Tibial nerve (tissue), 4 donors: ENCODE measurements at regions not wholly inside any gene's neighbourhood (a gene's known extent, or its start where the extent isn't known, plus 50 kb on each side); places are given as distances from the start of the nearest gene placed in this dataset.
"Not testable (repeated sequence)": the region's sequence is repeated elsewhere in the genome, so short reads cannot be mapped to it uniquely, and the experiment has no call there.

Experiments
- DNase-seq, 2 donors: peaks; one replicate each; pipeline ENCODE4 v3.0.0-alpha.2; 2019; ENCODE audit warnings: low spot score in 2 of 2
- H3K27ac ChIP-seq, 4 donors: fragments of 200-600 bp; sonication (generic) in 3 of 4; one replicate each; pipeline ENCODE4 v1.5.1; 2017 to 2019; ENCODE audit warnings: mild to moderate bottlenecking in 1 of 4
- H3K27me3 ChIP-seq, 2 donors: fragments of 200-600 bp; sonication (generic) in 1 of 2; one replicate each; pipeline versions ENCODE4 v1.5.1 to v1.6.0; 2017 to 2019
- H3K36me3 ChIP-seq, 3 donors: fragments of 200-600 bp; sonication (generic); one replicate each; pipeline ENCODE4 v1.5.1; 2018 to 2019
- H3K4me1 ChIP-seq, 4 donors: fragments of 200-600 bp; sonication (generic) in 3 of 4; one replicate each; pipeline ENCODE4 v1.5.1; 2017 to 2019
- H3K4me3 ChIP-seq, 4 donors: fragments of 200-600 bp; sonication (generic) in 3 of 4; one replicate each; pipeline ENCODE4 v1.5.1; 2017 to 2019; ENCODE audit warnings: mild to moderate bottlenecking in 1 of 4, moderate library complexity in 1 of 4
- H3K9me3 ChIP-seq, 4 donors: fragments of 200-600 bp; sonication (generic) in 3 of 4; one replicate each; pipeline ENCODE4 v1.5.1; 2017 to 2019
- EP300 ChIP-seq, 2 donors: sonication (generic); formaldehyde crosslinking; IDR thresholded peaks; one replicate each; pipeline ENCODE4 v1.6.1; 2017; ENCODE audit warnings: antibody characterized with exemption in 2 of 2, mild to moderate bottlenecking in 1 of 2
- POLR2A ChIP-seq, 2 donors: fragments of 450-650 bp; IDR thresholded peaks; one replicate each; pipeline ENCODE4 v1.6.1; 2017; ENCODE audit warnings: antibody characterized with exemption in 2 of 2, mild to moderate bottlenecking in 2 of 2, moderate library complexity in 2 of 2
- WGBS, 2 donors: methylation state at CpG; one replicate each; pipeline ENCODE4 v1.1.5; 2018; 5-methylcytosine and 5-hydroxymethylcytosine counted together
- TF ChIP-seq, protein P1 (sequence below), 5 experiments: fragments of 200-600 bp in 3 of 5; fragments of 450-650 bp in 2 of 5; sonication (generic) in 3 of 5; IDR thresholded peaks; one replicate each; pipeline ENCODE4 v1.5.1; 2016 to 2019; ENCODE audit warnings: antibody characterized with exemption in 5 of 5, mild to moderate bottlenecking in 3 of 5, moderate library complexity in 2 of 5

DNA sequence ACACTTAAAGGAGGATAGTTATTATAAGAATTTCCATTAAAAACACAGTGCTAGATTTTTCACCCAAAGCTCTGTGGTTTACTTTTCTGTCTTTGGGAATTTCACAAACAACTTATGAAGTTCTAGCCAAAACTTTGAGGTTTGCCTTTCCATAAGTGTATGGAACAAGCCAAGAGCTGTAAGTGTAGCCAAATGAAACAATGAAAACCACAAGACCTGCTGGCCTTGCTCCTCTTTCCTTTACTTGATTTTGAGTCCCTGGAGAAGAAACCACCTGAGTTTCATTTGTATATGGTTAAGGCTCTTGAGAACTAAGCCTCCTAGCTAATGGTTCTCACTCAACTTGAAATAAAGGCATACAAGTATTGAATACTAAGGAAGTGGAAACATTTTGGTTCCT is 365.3 kb upstream of the EPHA3 start:
- TF ChIP-seq, protein P1, sequence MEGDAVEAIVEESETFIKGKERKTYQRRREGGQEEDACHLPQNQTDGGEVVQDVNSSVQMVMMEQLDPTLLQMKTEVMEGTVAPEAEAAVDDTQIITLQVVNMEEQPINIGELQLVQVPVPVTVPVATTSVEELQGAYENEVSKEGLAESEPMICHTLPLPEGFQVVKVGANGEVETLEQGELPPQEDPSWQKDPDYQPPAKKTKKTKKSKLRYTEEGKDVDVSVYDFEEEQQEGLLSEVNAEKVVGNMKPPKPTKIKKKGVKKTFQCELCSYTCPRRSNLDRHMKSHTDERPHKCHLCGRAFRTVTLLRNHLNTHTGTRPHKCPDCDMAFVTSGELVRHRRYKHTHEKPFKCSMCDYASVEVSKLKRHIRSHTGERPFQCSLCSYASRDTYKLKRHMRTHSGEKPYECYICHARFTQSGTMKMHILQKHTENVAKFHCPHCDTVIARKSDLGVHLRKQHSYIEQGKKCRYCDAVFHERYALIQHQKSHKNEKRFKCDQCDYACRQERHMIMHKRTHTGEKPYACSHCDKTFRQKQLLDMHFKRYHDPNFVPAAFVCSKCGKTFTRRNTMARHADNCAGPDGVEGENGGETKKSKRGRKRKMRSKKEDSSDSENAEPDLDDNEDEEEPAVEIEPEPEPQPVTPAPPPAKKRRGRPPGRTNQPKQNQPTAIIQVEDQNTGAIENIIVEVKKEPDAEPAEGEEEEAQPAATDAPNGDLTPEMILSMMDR (IDR thresholded peaks at IDR 0.05) = no peak
- no peak for TF ChIP-seq POLR2A (IDR thresholded peaks at IDR 0.05)
- no peak for TF ChIP-seq EP300 (IDR thresholded peaks at IDR 0.05)
- DNase-seq = no peak
- H3K27me3 ChIP-seq = no peaks in the 10 kb centered on the region
- H3K4me1 ChIP-seq = peaks cover 0 to 9% (median 0%) of the 10 kb centered on the region in 4 donors
- no peaks in the 10 kb centered on the region for H3K36me3 ChIP-seq
- H3K27ac ChIP-seq = no peak overlapping the region
- no peaks in the 10 kb centered on the region for H3K9me3 ChIP-seq
- no peak overlapping the region for H3K4me3 ChIP-seq

DNA sequence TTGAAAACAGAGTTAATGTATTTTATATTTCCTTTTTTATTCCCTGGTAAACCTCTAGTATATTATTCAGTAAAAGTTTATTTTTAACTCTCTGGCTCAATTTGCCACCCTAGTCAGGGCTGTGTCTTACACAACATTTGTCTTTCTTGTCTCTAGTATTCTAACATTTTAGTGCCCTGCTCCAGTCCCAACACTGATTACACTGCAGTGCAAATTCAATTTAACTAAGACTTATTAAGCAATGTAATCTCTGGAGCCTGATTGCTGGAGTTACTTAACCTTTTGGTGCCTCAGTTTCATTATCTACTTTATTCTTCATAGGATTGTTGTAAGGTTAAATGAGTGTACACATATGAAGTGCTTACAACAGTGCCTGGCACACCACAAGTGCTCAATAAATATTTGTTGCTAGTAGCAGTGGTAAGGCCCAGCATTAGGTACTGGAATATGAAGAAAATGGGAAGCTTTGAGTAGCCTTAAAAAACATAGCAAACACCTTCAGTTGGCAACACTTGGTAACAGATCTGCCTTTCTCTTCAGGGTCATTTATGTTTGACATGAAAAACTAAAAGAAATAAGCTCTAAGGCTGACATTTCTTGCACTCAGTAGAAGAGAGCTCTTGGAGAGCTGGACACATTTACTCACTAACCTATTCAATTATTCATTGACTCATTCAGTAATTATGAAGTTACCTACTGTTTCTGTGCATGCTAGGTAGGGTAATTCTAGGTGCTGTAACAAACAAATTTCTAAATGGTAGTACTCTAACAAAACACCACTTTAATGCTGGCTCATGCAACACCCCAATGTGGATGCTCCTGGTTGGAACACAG is 364.5 kb upstream of the EPHA3 start:
- no peaks in the 10 kb centered on the region for H3K36me3 ChIP-seq
- DNase-seq = no peak
- H3K27me3 ChIP-seq = no peaks in the 10 kb centered on the region
- TF ChIP-seq EP300 (IDR thresholded peaks at IDR 0.05) = no peak
- TF ChIP-seq POLR2A (IDR thresholded peaks at IDR 0.05) = no peak
- TF ChIP-seq, protein P1 (IDR thresholded peaks at IDR 0.05) = no peak
- H3K9me3 ChIP-seq = no peaks in the 10 kb centered on the region
- H3K27ac ChIP-seq = no peak overlapping the region
- H3K4me1 ChIP-seq = peaks cover 0 to 9% (median 0%) of the 10 kb centered on the region in 4 donors
- H3K4me3 ChIP-seq = no peak overlapping the region

DNA sequence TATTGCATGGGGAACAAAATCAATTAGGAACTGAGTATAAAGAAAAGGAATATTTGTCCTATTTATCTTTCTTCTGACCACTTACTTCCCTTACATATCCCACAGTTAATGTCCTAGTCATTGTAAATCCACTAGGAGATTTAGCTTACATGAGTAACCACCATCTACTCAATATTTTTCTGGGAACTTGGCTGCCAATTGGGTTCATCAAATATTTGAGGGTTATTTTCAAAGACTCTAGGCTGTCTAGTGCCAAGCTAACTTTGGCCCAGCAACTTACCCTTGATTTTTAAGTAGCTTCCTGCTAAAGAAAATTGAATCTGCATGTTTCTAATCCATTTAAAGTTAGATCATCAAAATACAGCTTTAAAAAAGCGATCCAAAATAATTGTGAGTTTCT is 362.5 kb upstream of the EPHA3 start:
- H3K9me3 ChIP-seq = no peaks in the 10 kb centered on the region
- H3K4me1 ChIP-seq = peaks cover 0 to 9% (median 0%) of the 10 kb centered on the region in 4 donors
- no peak overlapping the region for H3K4me3 ChIP-seq
- H3K36me3 ChIP-seq = no peaks in the 10 kb centered on the region
- H3K27ac ChIP-seq = no peak overlapping the region
- TF ChIP-seq, protein P1 (IDR thresholded peaks at IDR 0.05) = no peak
- 78 to 80% methylated on average over 1 of the region's 1 CpG for WGBS, 2 donors
- no peaks in the 10 kb centered on the region for H3K27me3 ChIP-seq
- no peak for DNase-seq

DNA sequence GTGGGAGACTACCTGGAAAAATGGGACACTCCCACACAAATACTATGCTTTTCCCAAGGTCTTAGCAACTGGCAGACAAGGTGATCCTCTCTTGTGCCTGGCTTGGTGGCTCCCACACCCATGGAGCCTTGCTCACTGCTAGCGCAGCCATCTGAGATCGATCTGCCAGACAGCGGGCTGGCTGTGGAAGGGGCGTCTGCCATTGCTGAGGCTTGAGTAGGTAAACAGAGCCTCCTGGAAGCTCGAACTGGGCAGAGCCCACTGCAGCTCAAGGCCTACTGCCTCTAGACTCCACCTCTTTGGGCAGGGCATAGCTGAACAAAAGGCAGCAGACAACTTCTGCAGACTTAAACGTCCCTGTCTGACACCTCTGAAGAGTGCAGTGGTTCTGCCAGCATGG is 360.3 kb upstream of the EPHA3 start:
- H3K27me3 ChIP-seq, H3K36me3 ChIP-seq, H3K9me3 ChIP-seq, H3K27ac ChIP-seq, H3K4me3 ChIP-seq, DNase-seq, H3K4me1 ChIP-seq: not testable (repeated sequence)
- WGBS, 2 donors = 83 to 89% methylated on average over 5 to 6 of the region's 6 CpGs

DNA sequence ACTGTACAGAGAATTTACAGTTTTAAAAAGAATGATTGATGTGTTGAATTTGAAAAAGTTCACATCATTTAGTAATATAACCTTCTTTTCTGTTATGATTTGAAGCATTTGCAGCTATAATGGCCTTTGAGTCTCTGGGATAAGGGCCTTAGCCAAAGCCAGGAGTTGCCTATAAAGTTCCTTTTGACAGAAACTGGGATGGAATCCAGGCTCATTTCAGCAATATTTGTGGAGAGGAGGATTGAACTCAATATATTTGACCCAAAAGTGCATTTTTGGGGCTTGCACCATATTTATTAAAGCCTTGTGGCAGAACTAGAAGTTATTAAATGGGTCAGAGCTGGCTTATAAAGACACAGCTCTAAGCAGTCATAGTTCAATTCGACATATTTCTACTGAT is 348.7 kb upstream of the EPHA3 start:
- Histone ChIP-seq H3K9me3 (peaks cover 0 to 19% (median 2%) of the 10 kb centered on the region in 4 donors), H3K27me3 (no peaks in the 10 kb centered on the region), H3K4me3 (no peak overlapping the region), H3K36me3 (no peaks in the 10 kb centered on the region), H3K4me1 (no peaks in the 10 kb centered on the region), H3K27ac (no peak overlapping the region)
- DNase-seq = no peak
- WGBS, 2 donors = 52 to 74% methylated on average over 1 of the region's 1 CpG
- TF ChIP-seq, protein P1 (IDR thresholded peaks at IDR 0.05) = no peak
- no peak for TF ChIP-seq EP300 (IDR thresholded peaks at IDR 0.05)

DNA sequence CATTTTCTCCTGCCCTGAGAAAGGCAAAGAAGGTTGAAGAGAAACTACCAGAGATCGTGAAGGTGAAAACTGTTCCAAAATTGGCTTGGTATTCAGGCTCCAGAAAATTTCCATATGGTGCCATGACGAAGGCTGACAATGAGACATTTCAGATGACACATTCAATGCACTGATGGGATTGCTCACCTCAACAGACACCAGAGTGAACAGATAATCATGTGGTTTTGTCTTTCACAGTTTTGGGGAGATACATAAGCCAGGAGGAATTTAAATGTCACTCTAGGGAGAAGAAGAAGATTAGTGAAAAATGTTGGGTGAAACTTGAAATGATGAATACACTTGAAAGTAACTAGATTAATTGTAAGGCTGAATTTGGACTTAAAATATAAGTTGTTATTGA is 339.7 kb upstream of the EPHA3 start:
- WGBS, 2 donors = 84 to 87% methylated on average over 2 of the region's 2 CpGs
- no peaks in the 10 kb centered on the region for H3K27me3 ChIP-seq
- TF ChIP-seq EP300 (IDR thresholded peaks at IDR 0.05) = no peak
- TF ChIP-seq, protein P1 (IDR thresholded peaks at IDR 0.05) = no peak
- TF ChIP-seq POLR2A (IDR thresholded peaks at IDR 0.05) = no peak
- no peaks in the 10 kb centered on the region for H3K36me3 ChIP-seq
- H3K4me3 ChIP-seq = no peak overlapping the region
- H3K9me3 ChIP-seq = peaks cover 0 to 15% (median 2%) of the 10 kb centered on the region in 4 donors
- DNase-seq = no peak
- no peak overlapping the region for H3K27ac ChIP-seq
- H3K4me1 ChIP-seq = no peaks in the 10 kb centered on the region
